ENCODE measurements at regions not wholly inside any gene's neighbourhood (a gene's known extent, or its start where the extent isn't known, plus 50 kb on each side); places are given as distances from the start of the nearest gene placed in this dataset.
A peak's percentile ranks its signal among the peaks of the same experiment; 100 is the strongest.

DNA sequence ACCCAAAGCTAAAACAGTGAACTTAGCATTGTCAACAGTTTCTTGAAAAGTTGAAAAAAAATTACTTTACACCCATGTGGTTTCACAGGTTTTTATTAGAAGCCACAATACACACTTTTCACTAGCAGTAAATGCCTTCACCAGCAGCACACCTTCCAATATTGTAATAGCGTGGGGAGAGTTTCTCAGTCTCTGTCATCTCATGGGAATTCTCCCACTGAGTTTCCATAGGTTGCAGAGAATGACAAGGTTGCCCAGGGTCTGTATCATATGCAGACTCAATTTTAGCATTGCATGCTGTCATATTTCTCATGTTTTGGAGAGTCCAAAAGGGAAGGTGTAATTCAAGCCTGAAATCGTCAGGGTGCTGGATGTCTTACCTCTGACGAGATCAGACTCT lies 486.1 kb upstream of the TENM3 start:
- Histone ChIP-seq H3K4me3 (ENCODE audit: low read length) (no peak overlapping the region), H3K9me3 (ENCODE audit: low read length) (no peaks in the 10 kb centered on the region), H3K36me3 (ENCODE audit: insufficient read depth, low read length) (no peaks in the 10 kb centered on the region), H3K27me3 (ENCODE audit: insufficient read depth, low read length) (no peaks in the 10 kb centered on the region), H3K4me1 (ENCODE audit: insufficient read depth, low read length) (peaks cover 32% of the 10 kb centered on the region), H2AFZ (ENCODE audit: low read depth, low read length) (no peak overlapping the region)

DNA sequence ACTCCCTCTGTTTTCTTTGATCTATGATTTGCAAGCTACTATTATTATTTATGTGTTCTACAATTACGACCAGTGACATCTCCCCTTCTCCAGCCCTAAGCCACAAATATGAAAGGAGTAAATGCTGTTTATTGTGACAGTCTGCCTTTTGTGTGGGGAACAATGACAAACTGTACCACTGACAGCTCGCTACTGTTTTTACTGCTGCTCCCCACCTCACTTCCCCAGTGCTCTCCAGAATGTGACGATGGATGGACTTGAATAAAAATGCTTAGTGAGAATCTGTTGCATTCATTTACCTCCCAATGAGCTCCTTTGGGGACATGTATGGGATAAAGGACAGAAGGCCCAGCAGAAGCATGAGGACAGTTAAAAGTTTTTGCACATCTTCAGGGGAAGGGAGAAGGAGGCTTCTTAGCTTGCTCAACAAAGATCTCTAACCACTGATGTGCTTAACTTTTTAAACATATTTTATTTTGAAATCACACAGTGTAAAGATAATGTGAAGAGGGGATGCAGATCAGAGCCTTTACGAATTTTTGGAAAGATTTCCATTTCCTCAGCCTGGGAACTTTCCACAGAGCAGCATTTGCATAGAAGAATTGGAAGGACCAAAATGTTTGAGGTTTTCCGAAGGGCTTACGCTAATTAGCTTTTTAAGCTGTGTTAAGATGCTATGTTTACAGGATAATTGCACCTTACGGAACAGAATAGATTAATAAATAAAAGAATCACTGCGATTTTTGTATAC lies 485.1 kb upstream of the TENM3 start:
- Histone ChIP-seq H3K4me1 (ENCODE audit: insufficient read depth, low read length) (peaks cover 32% of the 10 kb centered on the region), H3K9me3 (ENCODE audit: low read length) (no peaks in the 10 kb centered on the region), H3K36me3 (ENCODE audit: insufficient read depth, low read length) (no peaks in the 10 kb centered on the region)

DNA sequence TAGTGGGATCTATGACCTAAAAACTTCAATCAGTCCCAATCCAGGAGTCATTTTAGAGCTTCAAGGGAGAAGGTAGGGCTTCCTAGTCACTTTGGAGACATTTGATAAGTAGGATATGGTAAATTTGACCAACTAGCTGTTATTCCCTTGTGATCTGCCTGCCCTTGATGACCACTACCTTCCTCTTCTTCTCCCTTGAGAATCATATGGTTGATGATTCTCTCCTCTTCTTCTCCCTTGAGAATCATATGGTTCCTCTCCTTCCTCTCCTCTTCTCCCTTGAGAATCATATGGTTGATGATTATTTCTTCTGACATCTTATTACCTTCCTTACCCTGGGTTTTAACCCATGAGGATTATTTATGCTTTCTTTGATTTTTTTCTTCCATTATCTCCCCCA lies 482.6 kb upstream of the TENM3 start:
- no peaks in the 10 kb centered on the region for H3K9me3 ChIP-seq (ENCODE audit: low read length)
- H3K4me3 ChIP-seq (ENCODE audit: low read length): no peak overlapping the region
- H2AFZ ChIP-seq (ENCODE audit: low read depth, low read length): no peak overlapping the region
- peaks cover 32% of the 10 kb centered on the region for H3K4me1 ChIP-seq (ENCODE audit: insufficient read depth, low read length)
- H3K27me3 ChIP-seq (ENCODE audit: insufficient read depth, low read length): no peaks in the 10 kb centered on the region
- H3K36me3 ChIP-seq (ENCODE audit: insufficient read depth, low read length): no peaks in the 10 kb centered on the region

More for the DNA sequence above, 485.1 kb upstream of the TENM3 start:
- H2AFZ ChIP-seq (ENCODE audit: low read depth, low read length): no peak overlapping the region
- no peak overlapping the region for H3K4me3 ChIP-seq (ENCODE audit: low read length)
- no peaks in the 10 kb centered on the region for H3K27me3 ChIP-seq (ENCODE audit: insufficient read depth, low read length)

GRCh38 chr4:181761156-181761555 lies 482.0 kb upstream of the TENM3 start:
- Histone ChIP-seq H3K4me1 (ENCODE audit: insufficient read depth, low read length) (peaks cover 28% of the 10 kb centered on the region), H3K36me3 (ENCODE audit: insufficient read depth, low read length) (no peaks in the 10 kb centered on the region), H3K9me3 (ENCODE audit: low read length) (no peaks in the 10 kb centered on the region), H3K27me3 (ENCODE audit: insufficient read depth, low read length) (no peaks in the 10 kb centered on the region), H3K4me3 (ENCODE audit: low read length) (no peak overlapping the region), H2AFZ (ENCODE audit: low read depth, low read length) (no peak overlapping the region)

DNA sequence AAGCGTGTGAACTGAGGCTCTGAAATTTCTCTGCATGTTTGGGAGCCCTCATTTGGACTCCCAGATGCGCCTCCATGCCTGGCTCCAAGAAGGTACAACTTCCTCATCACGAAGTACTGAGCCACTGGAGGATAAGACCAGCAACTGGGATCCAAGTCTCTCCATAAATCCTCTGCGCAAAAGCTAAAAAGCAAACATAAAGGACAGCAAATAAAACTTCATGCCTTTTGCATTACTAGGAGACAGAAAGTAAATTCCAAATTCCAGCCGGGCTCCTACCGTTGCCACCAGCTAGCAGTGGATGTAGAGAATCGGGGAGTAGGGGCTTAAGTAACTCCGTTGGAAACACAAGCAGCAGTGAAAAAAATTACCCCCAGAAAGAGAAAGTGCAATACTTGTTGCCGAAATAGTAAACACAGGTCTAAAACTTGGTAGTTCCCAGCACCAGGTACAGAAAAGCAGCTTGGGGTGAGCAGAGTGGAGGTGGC lies 477.1 kb upstream of the TENM3 start:
- Histone ChIP-seq H3K4me3 (ENCODE audit: low read length) (no peak overlapping the region), H2AFZ (ENCODE audit: low read depth, low read length) (no peak overlapping the region), H3K9me3 (ENCODE audit: low read length) (no peaks in the 10 kb centered on the region), H3K4me1 (ENCODE audit: insufficient read depth, low read length) (no peaks in the 10 kb centered on the region), H3K27me3 (ENCODE audit: insufficient read depth, low read length) (no peaks in the 10 kb centered on the region), H3K36me3 (ENCODE audit: insufficient read depth, low read length) (no peaks in the 10 kb centered on the region)

DNA sequence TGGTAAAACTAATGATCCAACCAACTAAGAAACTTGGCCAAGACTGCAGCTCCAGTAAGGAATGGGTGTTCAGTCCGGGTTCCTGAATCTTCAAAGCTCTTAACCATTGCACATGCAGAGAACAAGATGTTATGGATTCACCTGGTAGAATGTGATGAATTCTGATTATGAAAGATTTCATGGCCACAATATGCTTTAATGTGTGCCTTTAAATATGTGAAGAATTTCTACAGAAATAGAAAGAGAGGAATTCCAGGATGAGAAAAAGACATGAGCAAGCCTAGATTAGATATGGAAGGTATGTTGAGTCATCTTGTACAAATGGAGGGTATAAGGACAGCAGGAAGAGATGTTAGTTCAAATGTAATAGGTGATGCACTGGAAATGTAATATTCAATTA lies 472.2 kb upstream of the TENM3 start:
- Histone ChIP-seq H2AFZ (ENCODE audit: low read depth, low read length) (no peak overlapping the region), H3K9me3 (ENCODE audit: low read length) (no peaks in the 10 kb centered on the region), H3K4me1 (ENCODE audit: insufficient read depth, low read length) (no peaks in the 10 kb centered on the region), H3K36me3 (ENCODE audit: insufficient read depth, low read length) (no peaks in the 10 kb centered on the region), H3K4me3 (ENCODE audit: low read length) (no peak overlapping the region), H3K27me3 (ENCODE audit: insufficient read depth, low read length) (no peaks in the 10 kb centered on the region)

DNA sequence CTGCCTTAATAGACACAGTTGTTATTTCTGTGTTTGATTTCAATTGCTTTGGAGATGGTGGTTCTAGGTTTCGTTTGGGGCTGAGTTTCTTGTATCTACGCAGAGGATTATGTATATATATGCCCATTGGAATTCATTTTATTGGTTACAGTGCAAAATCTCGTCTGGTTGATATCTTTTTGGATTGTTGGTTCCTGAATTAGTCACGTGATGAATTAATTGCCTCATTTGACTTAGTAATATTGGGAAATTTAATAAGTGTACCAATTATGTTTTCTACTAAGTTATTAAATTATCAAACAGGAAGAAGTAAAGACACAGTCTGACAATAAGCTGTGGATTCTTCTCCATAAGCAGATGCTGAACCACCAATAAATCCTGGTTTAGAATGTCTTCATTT lies 467.9 kb upstream of the TENM3 start:
- Histone ChIP-seq H3K9me3 (ENCODE audit: low read length) (no peaks in the 10 kb centered on the region), H3K27me3 (ENCODE audit: insufficient read depth, low read length) (no peaks in the 10 kb centered on the region), H3K4me1 (ENCODE audit: insufficient read depth, low read length) (no peaks in the 10 kb centered on the region), H2AFZ (ENCODE audit: low read depth, low read length) (no peak overlapping the region), H3K36me3 (ENCODE audit: insufficient read depth, low read length) (no peaks in the 10 kb centered on the region), H3K4me3 (ENCODE audit: low read length) (no peak overlapping the region)

DNA sequence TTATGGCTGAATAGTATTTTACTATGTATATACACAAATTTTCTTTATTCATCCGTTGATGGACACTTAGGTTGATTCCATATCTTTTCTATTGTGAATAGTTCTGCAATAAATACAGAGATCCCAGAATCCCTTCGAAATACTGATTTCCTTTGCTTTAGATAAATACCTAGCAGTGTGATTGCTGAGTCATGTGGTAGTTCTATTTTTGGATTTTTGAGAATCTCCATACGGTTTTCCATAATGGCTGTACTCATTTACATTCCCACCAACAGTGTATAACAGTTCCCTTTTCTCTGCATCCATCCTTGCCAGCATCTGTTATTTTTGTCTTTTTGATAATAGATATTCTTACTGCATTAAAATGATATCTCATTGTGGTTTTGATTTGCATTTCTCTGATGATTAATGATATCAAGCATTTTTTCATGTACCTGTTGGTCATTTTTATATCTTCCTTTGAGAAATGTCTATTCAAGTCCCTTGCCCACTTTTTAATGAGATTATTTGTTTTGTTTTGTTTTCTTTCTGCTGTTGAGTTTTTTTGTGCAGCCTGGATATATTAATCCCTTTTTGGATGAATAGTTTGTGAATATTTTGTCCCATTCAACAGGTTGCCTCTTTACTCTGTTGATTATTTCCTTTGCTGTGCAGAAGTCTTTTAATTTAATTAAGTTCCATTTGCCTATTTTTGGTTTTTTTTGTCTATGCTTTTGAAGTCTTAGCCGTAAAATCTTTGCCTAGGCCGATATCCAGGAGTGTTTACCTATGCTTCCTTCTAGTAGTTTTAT lies 466.7 kb upstream of the TENM3 start:
- no peak overlapping the region for H2AFZ ChIP-seq (ENCODE audit: low read depth, low read length)
- no peaks in the 10 kb centered on the region for H3K9me3 ChIP-seq (ENCODE audit: low read length)
- no peaks in the 10 kb centered on the region for H3K36me3 ChIP-seq (ENCODE audit: insufficient read depth, low read length)
- H3K27me3 ChIP-seq (ENCODE audit: insufficient read depth, low read length): no peaks in the 10 kb centered on the region
- no peaks in the 10 kb centered on the region for H3K4me1 ChIP-seq (ENCODE audit: insufficient read depth, low read length)
- no peak overlapping the region for H3K4me3 ChIP-seq (ENCODE audit: low read length)

DNA sequence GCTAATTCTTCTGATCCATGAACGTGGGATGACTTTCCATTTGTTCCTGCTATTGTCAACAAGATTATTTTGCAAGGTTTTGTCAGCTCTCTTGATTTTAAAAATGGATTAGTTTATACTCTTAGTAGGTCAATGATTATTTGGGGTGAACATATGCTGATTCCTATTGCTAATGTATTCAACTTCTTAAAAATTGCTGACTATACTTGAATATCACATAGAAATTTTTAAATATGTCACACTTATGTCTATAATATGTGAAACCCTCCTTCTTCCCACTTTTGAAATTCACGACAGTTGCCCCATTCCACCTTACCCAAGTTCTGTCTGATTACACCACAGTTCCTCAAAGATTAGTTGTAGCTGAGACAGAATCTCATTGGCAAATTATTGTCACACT lies 465.7 kb upstream of the TENM3 start:
- Histone ChIP-seq H2AFZ (ENCODE audit: low read depth, low read length) (no peak overlapping the region), H3K4me1 (ENCODE audit: insufficient read depth, low read length) (no peaks in the 10 kb centered on the region), H3K9me3 (ENCODE audit: low read length) (no peaks in the 10 kb centered on the region), H3K27me3 (ENCODE audit: insufficient read depth, low read length) (no peaks in the 10 kb centered on the region), H3K36me3 (ENCODE audit: insufficient read depth, low read length) (no peaks in the 10 kb centered on the region), H3K4me3 (ENCODE audit: low read length) (no peak overlapping the region)

DNA sequence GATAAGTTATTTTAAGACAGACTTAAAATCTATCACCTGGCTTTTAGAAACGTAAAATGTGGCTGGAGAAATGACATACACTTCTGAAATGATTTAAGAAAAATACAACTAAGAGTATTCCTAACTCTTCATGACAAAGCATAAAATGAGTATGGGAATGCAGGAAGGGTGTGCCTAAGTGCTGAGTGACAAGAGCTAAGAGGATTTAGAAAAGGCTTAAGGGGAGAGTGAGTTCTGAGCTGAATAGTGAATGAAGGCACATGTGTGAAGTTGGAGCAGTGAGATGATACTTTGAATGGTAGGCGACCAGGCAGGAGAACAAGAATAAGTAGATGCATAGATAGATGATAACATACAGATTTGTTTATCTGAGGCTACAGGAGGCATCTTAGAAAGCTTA lies 458.3 kb upstream of the TENM3 start:
- H3K9me3 ChIP-seq (ENCODE audit: low read length): no peaks in the 10 kb centered on the region
- H3K36me3 ChIP-seq (ENCODE audit: insufficient read depth, low read length): no peaks in the 10 kb centered on the region
- H3K4me1 ChIP-seq (ENCODE audit: insufficient read depth, low read length): no peaks in the 10 kb centered on the region
- H2AFZ ChIP-seq (ENCODE audit: low read depth, low read length): no peak overlapping the region
- H3K27me3 ChIP-seq (ENCODE audit: insufficient read depth, low read length): no peaks in the 10 kb centered on the region
- H3K4me3 ChIP-seq (ENCODE audit: low read length): no peak overlapping the region

- no peaks in the 10 kb centered on the region for H3K36me3 ChIP-seq (ENCODE audit: insufficient read depth, low read length)
- H3K9me3 ChIP-seq (ENCODE audit: low read length): no peaks in the 10 kb centered on the region
- H3K27me3 ChIP-seq (ENCODE audit: insufficient read depth, low read length): no peaks in the 10 kb centered on the region
- H3K4me3 ChIP-seq (ENCODE audit: low read length): no peak overlapping the region
- peaks cover 13% of the 10 kb centered on the region for H3K4me1 ChIP-seq (ENCODE audit: insufficient read depth, low read length)
- peak overlapping the region; percentile 50 for H2AFZ ChIP-seq (ENCODE audit: low read depth, low read length)
Observed at GRCh38 chr4:181792641-181793040, 450.6 kb upstream of the TENM3 start.

- H3K36me3 ChIP-seq (ENCODE audit: insufficient read depth, low read length): no peaks in the 10 kb centered on the region
- H3K4me3 ChIP-seq (ENCODE audit: low read length): no peak overlapping the region
- peak overlapping the region; percentile 50 for H2AFZ ChIP-seq (ENCODE audit: low read depth, low read length)
- H3K4me1 ChIP-seq (ENCODE audit: insufficient read depth, low read length): peaks cover 13% of the 10 kb centered on the region
- no peaks in the 10 kb centered on the region for H3K9me3 ChIP-seq (ENCODE audit: low read length)
- no peaks in the 10 kb centered on the region for H3K27me3 ChIP-seq (ENCODE audit: insufficient read depth, low read length)
Observed at GRCh38 chr4:181793096-181793495, 450.1 kb upstream of the TENM3 start.

GRCh38 chr4:181796502-181796901 lies 446.7 kb upstream of the TENM3 start:
- H3K36me3 ChIP-seq (ENCODE audit: insufficient read depth, low read length): no peaks in the 10 kb centered on the region
- H3K9me3 ChIP-seq (ENCODE audit: low read length): no peaks in the 10 kb centered on the region
- H3K4me3 ChIP-seq (ENCODE audit: low read length): no peak overlapping the region
- H2AFZ ChIP-seq (ENCODE audit: low read depth, low read length): no peak overlapping the region
- peaks cover 13% of the 10 kb centered on the region for H3K4me1 ChIP-seq (ENCODE audit: insufficient read depth, low read length)
- no peaks in the 10 kb centered on the region for H3K27me3 ChIP-seq (ENCODE audit: insufficient read depth, low read length)

All from neuron (in vitro differentiated cells).